H1 (cell line): ENCODE measurements at regions not wholly inside any gene's neighbourhood (a gene's known extent, or its start where the extent isn't known, plus 50 kb on each side); places are given as distances from the start of the nearest gene placed in this dataset.

Experiments used
- GABPA ChIP-seq: IDR thresholded peaks from 2 replicates; pipeline ENCODE4 v1.6.1; 2011; ENCODE audit warnings: mild to moderate bottlenecking, low read length, moderate library complexity, borderline replicate concordance; ENCODE audit not compliant: insufficient read depth
- SIRT6 ChIP-seq: IDR thresholded peaks from one replicate; pipeline ENCODE4 v1.7.1; 2012; ENCODE audit warnings: low read length, inconsistent platforms

DNA sequence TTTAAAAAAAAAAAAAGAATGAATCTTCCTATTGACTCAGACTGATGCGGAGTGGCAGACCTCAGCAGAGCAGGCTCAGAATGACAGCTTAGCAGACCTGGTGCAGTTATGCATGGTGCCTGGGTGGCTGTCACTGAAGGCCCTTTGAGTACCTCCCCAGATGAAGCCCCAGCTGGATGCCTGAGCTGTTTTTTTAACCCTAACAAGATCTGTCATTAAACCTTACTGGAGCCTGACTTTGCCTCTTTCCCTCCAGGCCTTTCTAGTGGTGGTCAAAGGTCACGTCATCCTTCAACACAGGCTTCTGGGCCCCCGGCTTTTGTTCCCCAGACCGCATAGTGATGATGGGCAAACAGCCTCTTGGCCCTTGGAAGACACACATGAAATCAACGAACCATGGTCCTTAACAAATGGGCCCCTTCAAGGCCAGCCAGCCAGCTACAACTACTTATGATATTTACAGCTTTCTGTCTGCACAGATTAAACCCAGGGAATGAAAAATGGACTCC, 138.3 kb upstream of the CYP1B1 start (continued):
- TF ChIP-seq GABPA, result no peak
- no peak for TF ChIP-seq SIRT6
- TF ChIP-seq, all 59 proteins: peak for 0
